A673 (cell line): ENCODE measurements at regions not wholly inside any gene's neighbourhood (a gene's known extent, or its start where the extent isn't known, plus 50 kb on each side); places are given as distances from the start of the nearest gene placed in this dataset.
A peak's percentile ranks its signal among the peaks of the same experiment; 100 is the strongest.

Experiments
- BruUV-seq: library from RNA; stranded (reverse); fragments of 400-500 nt; replicated peaks from 2 replicates; lab custom pipeline; 2021; lab: Mats Ljungman, UMichigan
- CTCF ChIA-PET: fragments of 300-600 bp; sonication (Branson Sonifier 250); formaldehyde crosslinking; loops from one replicate; lab custom pipeline; 2022; ENCODE audit warnings: antibody characterized with exemption; lab: Charles Lee
- POLR2A ChIA-PET: fragments of 300-600 bp; sonication (Branson Sonifier 250); formaldehyde crosslinking; loops from one replicate; lab custom pipeline; 2022; ENCODE audit warnings: antibody characterized with exemption; ENCODE audit not compliant: low non-redundant PET; lab: Charles Lee
- DNase-seq: peaks from one replicate; pipeline ENCODE4 v3.0.0-alpha.2; 2015; ENCODE audit warnings: low spot score
- H3K27ac ChIP-seq: fragments of 200-600 bp; sonication (generic); 2 replicates; pipeline ENCODE4 v1.5.1; 2016; ENCODE audit warnings: mixed run types, low read depth, mild to moderate bottlenecking, mixed read lengths, antibody characterized with exemption, low read length; ENCODE audit not compliant: poor library complexity, severe bottlenecking
- H3K27me3 ChIP-seq: fragments of 200-600 bp; sonication (generic); replicated peaks from 2 replicates; pipeline ENCODE4 v1.6.1; 2017; ENCODE audit warnings: mixed run types, low read depth, mild to moderate bottlenecking, mixed read lengths, antibody characterized with exemption, low read length; ENCODE audit not compliant: insufficient read depth, poor library complexity
- H3K36me3 ChIP-seq: fragments of 200-600 bp; sonication (generic); 2 replicates; pipeline ENCODE4 v1.6.1; 2016; ENCODE audit warnings: mixed run types, mild to moderate bottlenecking, mixed read lengths, antibody characterized with exemption, low read length; ENCODE audit not compliant: insufficient read depth, poor library complexity, severe bottlenecking
- H3K4me1 ChIP-seq: fragments of 200-600 bp; sonication (generic); 2 replicates; pipeline ENCODE4 v1.6.1; 2017; ENCODE audit warnings: mixed run types, mild to moderate bottlenecking, mixed read lengths, antibody characterized with exemption, low read length; ENCODE audit not compliant: insufficient read depth, poor library complexity, severe bottlenecking
- H3K4me3 ChIP-seq: fragments of 200-600 bp; sonication (generic); 2 replicates; pipeline ENCODE4 v1.5.1; 2016; ENCODE audit warnings: low read depth, mixed run types, mild to moderate bottlenecking, mixed read lengths, low read length; ENCODE audit not compliant: poor library complexity, severe bottlenecking
- H3K9me3 ChIP-seq: fragments of 200-600 bp; sonication (generic); 2 replicates; pipeline ENCODE4 v1.6.1; 2016; ENCODE audit warnings: mixed run types, low read depth, mild to moderate bottlenecking, mixed read lengths, antibody characterized with exemption, low read length; ENCODE audit not compliant: poor library complexity, severe bottlenecking
- EZH2 ChIP-seq: fragments of 200-600 bp; sonication (generic); IDR thresholded peaks from 2 replicates; pipeline ENCODE4 v1.6.1; 2017; ENCODE audit warnings: borderline replicate concordance, low read depth, mild to moderate bottlenecking, mixed read lengths, antibody characterized with exemption, low read length; ENCODE audit not compliant: poor library complexity, severe bottlenecking
- intact Hi-C: fragments of 100-400 bp; cut with micrococcal nuclease; formaldehyde crosslinking; loops from one replicate; pipeline ENCODE4 v1.10.0; 2022; ENCODE audit not compliant: unreplicated experiment
- TF ChIP-seq, protein P1 (sequence below): fragments of 300-800, 200-600 bp; sonication (generic); conservative IDR thresholded peaks from 2 replicates; pipeline ENCODE4 v1.5.1; 2017; ENCODE audit warnings: low read depth, mild to moderate bottlenecking, antibody characterized with exemption, low read length, moderate library complexity, mixed read lengths

- ChIA-PET POLR2A (no interaction called here), CTCF (no interaction called here)
- no TSS peak for BruUV-seq
- TF ChIP-seq, protein P1, sequence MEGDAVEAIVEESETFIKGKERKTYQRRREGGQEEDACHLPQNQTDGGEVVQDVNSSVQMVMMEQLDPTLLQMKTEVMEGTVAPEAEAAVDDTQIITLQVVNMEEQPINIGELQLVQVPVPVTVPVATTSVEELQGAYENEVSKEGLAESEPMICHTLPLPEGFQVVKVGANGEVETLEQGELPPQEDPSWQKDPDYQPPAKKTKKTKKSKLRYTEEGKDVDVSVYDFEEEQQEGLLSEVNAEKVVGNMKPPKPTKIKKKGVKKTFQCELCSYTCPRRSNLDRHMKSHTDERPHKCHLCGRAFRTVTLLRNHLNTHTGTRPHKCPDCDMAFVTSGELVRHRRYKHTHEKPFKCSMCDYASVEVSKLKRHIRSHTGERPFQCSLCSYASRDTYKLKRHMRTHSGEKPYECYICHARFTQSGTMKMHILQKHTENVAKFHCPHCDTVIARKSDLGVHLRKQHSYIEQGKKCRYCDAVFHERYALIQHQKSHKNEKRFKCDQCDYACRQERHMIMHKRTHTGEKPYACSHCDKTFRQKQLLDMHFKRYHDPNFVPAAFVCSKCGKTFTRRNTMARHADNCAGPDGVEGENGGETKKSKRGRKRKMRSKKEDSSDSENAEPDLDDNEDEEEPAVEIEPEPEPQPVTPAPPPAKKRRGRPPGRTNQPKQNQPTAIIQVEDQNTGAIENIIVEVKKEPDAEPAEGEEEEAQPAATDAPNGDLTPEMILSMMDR: no peak
- TF ChIP-seq EZH2: no peak
- H3K4me3 ChIP-seq: no peak overlapping the region
- no peaks in the 10 kb centered on the region for H3K27me3 ChIP-seq
- DNase-seq: no peak
- peaks cover 6% of the 10 kb centered on the region for H3K9me3 ChIP-seq
- intact Hi-C loops: no loop called here
- peak overlapping the region; percentile 64 for H3K27ac ChIP-seq
- peaks cover 50% of the 10 kb centered on the region for H3K4me1 ChIP-seq
- no peaks in the 10 kb centered on the region for H3K36me3 ChIP-seq
Measured at GRCh38 chr14:97187916-97188315, 390.7 kb downstream of the VRK1 start.

DNA sequence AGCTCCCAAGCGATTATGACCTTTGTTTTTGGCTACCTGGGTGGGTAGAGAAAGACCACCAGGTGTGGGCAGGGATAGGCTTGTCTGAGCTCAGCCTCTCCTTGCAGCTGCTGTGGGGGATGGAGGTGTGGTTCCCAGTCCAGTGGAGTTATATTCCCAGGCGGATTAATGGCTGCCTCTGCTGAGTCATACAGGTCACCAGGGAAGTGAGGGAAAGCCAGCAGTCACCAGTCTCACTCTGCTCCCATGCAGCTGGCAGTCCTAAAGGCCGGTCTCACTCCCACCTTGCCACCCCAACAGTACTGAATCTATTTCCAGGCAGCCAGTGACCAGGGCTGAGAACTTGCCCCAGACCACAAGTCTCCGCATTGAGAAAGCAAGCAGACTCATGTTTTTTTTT, 399.2 kb downstream of the VRK1 start:
- BruUV-seq: no TSS peak
- Histone ChIP-seq H3K27me3 (no peaks in the 10 kb centered on the region), H3K4me3 (no peak overlapping the region), H3K27ac (no peak overlapping the region), H3K9me3 (peaks cover 20% of the 10 kb centered on the region), H3K36me3 (peaks cover 14% of the 10 kb centered on the region), H3K4me1 (no peaks in the 10 kb centered on the region)
- ChIA-PET POLR2A (no interaction called here), CTCF (no interaction called here)
- intact Hi-C loops: no loop called here
- DNase-seq: no peak
- no peak for TF ChIP-seq EZH2
- TF ChIP-seq, protein P1: no peak

DNA sequence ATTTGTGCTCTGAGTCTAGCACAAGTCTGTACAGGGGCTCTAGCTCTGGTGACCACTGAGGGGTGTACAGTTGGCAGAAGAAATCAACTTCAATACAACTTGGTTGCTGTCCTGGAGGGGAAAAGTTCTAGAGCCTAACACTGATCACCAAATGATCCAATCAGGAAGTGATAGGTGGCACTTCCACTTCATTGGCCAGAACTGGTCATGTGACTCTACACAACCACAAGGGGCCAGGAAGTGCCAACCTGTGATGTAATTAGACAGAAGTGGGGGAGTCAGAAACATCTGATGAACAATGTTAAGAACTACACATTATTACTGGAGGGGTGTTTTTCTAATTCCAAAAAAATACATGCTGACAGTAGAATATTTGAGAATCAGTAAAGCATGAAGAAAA, 401.6 kb downstream of the VRK1 start:
- POLR2A ChIA-PET: no interaction called here
- TF ChIP-seq, protein P1: no peak
- TF ChIP-seq EZH2: no peak
- H3K27ac ChIP-seq: no peak overlapping the region
- H3K4me3 ChIP-seq: no peak overlapping the region
- no peaks in the 10 kb centered on the region for H3K27me3 ChIP-seq
- H3K4me1 ChIP-seq: no peaks in the 10 kb centered on the region
- intact Hi-C loops: no loop called here
- CTCF ChIA-PET: no interaction called here
- H3K9me3 ChIP-seq: peaks cover 14% of the 10 kb centered on the region
- DNase-seq: no peak
- peaks cover 14% of the 10 kb centered on the region for H3K36me3 ChIP-seq
- BruUV-seq: no TSS peak
